Glutamatergic neuron (in vitro differentiated cells): ENCODE measurements at regions not wholly inside any gene's neighbourhood (a gene's known extent, or its start where the extent isn't known, plus 50 kb on each side); places are given as distances from the start of the nearest gene placed in this dataset.

ENCODE experiments used
- DNase-seq: peaks from one replicate; pipeline ENCODE4 v3.0.0; 2022
- H3K27ac Mint-ChIP-seq: one replicate; pipeline ENCODE4 v1.8.0; 2020; ENCODE audit warnings: mild to moderate bottlenecking, mixed read lengths, inconsistent platforms; ENCODE audit not compliant: unreplicated experiment
- H3K27me3 Mint-ChIP-seq: one replicate; pipeline ENCODE4 v1.8.0; 2020; ENCODE audit warnings: mild to moderate bottlenecking, moderate library complexity, mixed read lengths, inconsistent platforms; ENCODE audit not compliant: unreplicated experiment
- H3K36me3 Mint-ChIP-seq: one replicate; pipeline ENCODE4 v1.8.0; 2020; ENCODE audit warnings: mild to moderate bottlenecking, mixed read lengths, inconsistent platforms; ENCODE audit not compliant: unreplicated experiment
- H3K4me1 Mint-ChIP-seq: one replicate; pipeline ENCODE4 v1.8.0; 2020; ENCODE audit warnings: mild to moderate bottlenecking, low read depth, mixed read lengths, inconsistent platforms; ENCODE audit not compliant: unreplicated experiment
- H3K4me3 Mint-ChIP-seq: one replicate; pipeline ENCODE4 v1.8.0; 2020; ENCODE audit warnings: mild to moderate bottlenecking, mixed read lengths, inconsistent platforms; ENCODE audit not compliant: unreplicated experiment
- H3K9me3 Mint-ChIP-seq: one replicate; pipeline ENCODE4 v1.8.0; 2020; ENCODE audit warnings: mild to moderate bottlenecking, moderate library complexity, mixed read lengths, inconsistent platforms; ENCODE audit not compliant: unreplicated experiment
- CTCF ChIP-seq: fragments of 200-600 bp; sonication (generic); IDR thresholded peaks from one replicate; pipeline ENCODE4 v1.5.0; 2021; ENCODE audit not compliant: partially characterized antibody, unreplicated experiment

DNA sequence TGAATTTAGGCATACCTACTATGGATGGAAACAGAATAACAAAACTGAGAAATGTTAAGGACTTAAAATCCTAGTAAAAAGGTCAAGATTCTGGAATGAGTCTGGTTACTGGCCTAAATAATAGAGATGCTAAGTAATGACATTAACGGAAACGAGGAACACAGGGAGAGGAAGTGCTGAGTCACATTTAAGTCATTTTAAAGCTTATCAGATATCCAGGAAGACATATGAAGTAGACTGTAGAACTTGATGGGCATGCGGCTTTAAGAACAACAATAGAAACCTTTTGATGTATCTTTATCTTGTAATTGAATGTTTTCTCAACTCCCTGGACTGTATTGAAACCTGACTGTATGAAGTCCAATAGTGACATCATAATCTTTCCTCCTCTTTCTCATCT is 1251.4 kb upstream of the CDH6 start:
- Mint-ChIP-seq H3K9me3 (no peaks in the 10 kb centered on the region), H3K4me3 (no peak overlapping the region), H3K27ac (no peak overlapping the region), H3K27me3 (no peaks in the 10 kb centered on the region), H3K36me3 (no peaks in the 10 kb centered on the region), H3K4me1 (no peaks in the 10 kb centered on the region)
- no peak for TF ChIP-seq CTCF
- DNase-seq = no peak

DNA sequence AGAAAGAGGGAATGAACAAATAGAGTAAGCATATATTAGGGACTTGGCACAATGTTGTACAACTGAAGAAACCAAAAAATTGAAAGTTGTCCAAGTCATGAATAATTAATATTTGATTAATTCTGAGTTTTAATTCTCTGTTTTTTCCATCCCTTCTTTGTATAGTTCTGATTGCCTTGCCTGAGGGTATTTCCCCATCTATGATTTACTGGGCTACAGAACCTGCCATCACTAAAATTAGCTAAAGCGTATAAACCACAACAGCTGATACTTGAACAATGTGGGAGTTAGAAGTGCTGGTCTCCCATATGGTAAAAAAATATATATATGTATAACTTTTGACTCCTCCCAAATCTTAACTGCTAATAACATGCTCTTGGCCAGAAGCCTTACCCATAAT is 1253.5 kb upstream of the CDH6 start:
- TF ChIP-seq CTCF = no peak
- DNase-seq = no peak
- H3K4me3 Mint-ChIP-seq = no peak overlapping the region
- H3K27me3 Mint-ChIP-seq = no peaks in the 10 kb centered on the region
- no peaks in the 10 kb centered on the region for H3K4me1 Mint-ChIP-seq
- no peak overlapping the region for H3K27ac Mint-ChIP-seq
- H3K9me3 Mint-ChIP-seq = no peaks in the 10 kb centered on the region
- no peaks in the 10 kb centered on the region for H3K36me3 Mint-ChIP-seq

DNA sequence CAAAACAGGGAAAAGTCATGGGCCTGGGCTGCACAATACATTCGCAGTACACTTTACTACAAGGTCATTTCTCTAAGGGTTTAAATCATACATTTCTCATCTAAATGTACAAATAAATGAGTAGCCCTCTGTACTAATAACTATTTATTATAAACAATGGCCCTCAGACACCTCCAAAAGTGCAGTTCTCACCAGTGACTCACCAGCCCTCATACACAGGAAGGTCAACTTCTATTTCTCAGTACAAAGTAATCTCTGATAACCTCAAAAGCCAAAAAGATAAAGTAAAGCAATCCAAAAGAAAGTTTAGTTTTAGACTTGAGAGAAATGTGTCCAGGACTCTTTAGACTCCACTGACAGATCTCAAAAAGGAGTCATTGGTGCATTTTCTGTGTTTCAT is 1258.1 kb upstream of the CDH6 start:
- Mint-ChIP-seq H3K9me3 (no peaks in the 10 kb centered on the region), H3K36me3 (no peaks in the 10 kb centered on the region), H3K27me3 (no peaks in the 10 kb centered on the region), H3K27ac (no peak overlapping the region), H3K4me3 (no peak overlapping the region), H3K4me1 (no peaks in the 10 kb centered on the region)
- DNase-seq = no peak
- TF ChIP-seq CTCF = no peak

GRCh38 chr5:29930316-29930715 is 1263.2 kb upstream of the CDH6 start:
- Mint-ChIP-seq H3K27me3 (no peaks in the 10 kb centered on the region), H3K4me3 (no peak overlapping the region), H3K9me3 (no peaks in the 10 kb centered on the region), H3K36me3 (no peaks in the 10 kb centered on the region), H3K4me1 (no peaks in the 10 kb centered on the region), H3K27ac (no peak overlapping the region)
- TF ChIP-seq CTCF = no peak
- DNase-seq = no peak

DNA sequence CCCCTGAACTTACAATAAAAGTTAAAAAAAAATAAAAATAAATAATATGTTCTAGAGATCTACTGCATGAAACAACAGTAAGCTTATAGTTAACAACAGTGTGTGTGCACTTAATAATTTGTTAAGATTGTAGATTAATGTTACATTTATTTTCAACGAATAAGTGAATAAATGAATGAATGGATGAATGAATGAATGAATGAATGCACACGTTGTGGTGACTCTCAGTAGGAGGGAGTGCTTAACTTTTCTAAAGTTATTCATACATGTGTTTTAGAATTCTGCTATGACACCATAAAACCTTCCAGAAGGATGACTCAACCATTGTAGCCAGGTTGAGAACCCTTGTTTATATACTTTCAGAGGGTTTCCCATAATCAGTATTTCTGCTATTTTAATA is 1269.4 kb upstream of the CDH6 start:
- H3K36me3 Mint-ChIP-seq = no peaks in the 10 kb centered on the region
- no peak overlapping the region for H3K27ac Mint-ChIP-seq
- DNase-seq = no peak
- H3K9me3 Mint-ChIP-seq = no peaks in the 10 kb centered on the region
- no peaks in the 10 kb centered on the region for H3K4me1 Mint-ChIP-seq
- H3K27me3 Mint-ChIP-seq = no peaks in the 10 kb centered on the region
- no peak overlapping the region for H3K4me3 Mint-ChIP-seq
- TF ChIP-seq CTCF = no peak
